WTC11 (cell line): ENCODE measurements at regions not wholly inside any gene's neighbourhood (a gene's known extent, or its start where the extent isn't known, plus 50 kb on each side); places are given as distances from the start of the nearest gene placed in this dataset.

ENCODE experiments used
- ATAC-seq: fragments of 200-7000 bp; cut with Tn5 transposase; 2 replicates; pipeline ENCODE4 v1.10.0; 2021; ENCODE audit warnings: mild to moderate bottlenecking, moderate library complexity
- CTCF ChIA-PET: fragments of 300-600 bp; sonication (Branson Sonifier 250); formaldehyde crosslinking; loops from one replicate; lab custom pipeline; 2021; ENCODE audit warnings: antibody characterized with exemption; lab: Charles Lee
- POLR2A ChIA-PET: fragments of 350-600 bp; sonication (Branson Sonifier 250); formaldehyde crosslinking; loops from one replicate; lab custom pipeline; 2021; ENCODE audit warnings: antibody characterized with exemption; lab: Charles Lee
- DNase-seq: peaks from one replicate; pipeline ENCODE4 v3.0.0; 2021; ENCODE audit warnings: low spot score
- H3K27ac Mint-ChIP-seq: 2 replicates; pipeline ENCODE4 v1.8.0; 2021; ENCODE audit warnings: mixed read lengths
- H3K27me3 Mint-ChIP-seq: 2 replicates; pipeline ENCODE4 v1.8.0; 2021; ENCODE audit warnings: low read depth, mild to moderate bottlenecking, moderate library complexity, mixed read lengths
- H3K36me3 Mint-ChIP-seq: 2 replicates; pipeline ENCODE4 v1.8.0; 2021; ENCODE audit warnings: mixed read lengths
- H3K4me1 Mint-ChIP-seq: 2 replicates; pipeline ENCODE4 v1.8.0; 2022; ENCODE audit warnings: mixed read lengths
- H3K4me3 Mint-ChIP-seq: 2 replicates; pipeline ENCODE4 v1.8.0; 2021; ENCODE audit warnings: mild to moderate bottlenecking, moderate library complexity, mixed read lengths
- H3K9me3 Mint-ChIP-seq: 2 replicates; pipeline ENCODE4 v1.8.0; 2021; ENCODE audit warnings: mixed read lengths
- ARID4B ChIP-seq: sonication (generic); formaldehyde crosslinking; IDR thresholded peaks from 2 replicates; pipeline ENCODE4 v1.8.0; 2023; ENCODE audit warnings: missing genetic modification reagents, mild to moderate bottlenecking, borderline replicate concordance
- ATF1 ChIP-seq: sonication (generic); formaldehyde crosslinking; IDR thresholded peaks from 2 replicates; pipeline ENCODE4 v1.8.1; 2023; ENCODE audit warnings: mild to moderate bottlenecking, moderate library complexity, missing genetic modification reagents
- CBFB ChIP-seq: sonication (generic); formaldehyde crosslinking; IDR thresholded peaks from 2 replicates; pipeline ENCODE4 v1.8.1; 2022; ENCODE audit warnings: mild to moderate bottlenecking, low read depth, missing genetic modification reagents
- CREB1 ChIP-seq: sonication (generic); formaldehyde crosslinking; IDR thresholded peaks from 2 replicates; pipeline ENCODE4 v1.8.0; 2023; ENCODE audit warnings: mild to moderate bottlenecking, missing genetic modification reagents
- CREM ChIP-seq: sonication (generic); formaldehyde crosslinking; IDR thresholded peaks from 2 replicates; pipeline ENCODE4 v1.8.1; 2022; ENCODE audit warnings: mild to moderate bottlenecking, missing genetic modification reagents, moderate library complexity
- ETV6 ChIP-seq: sonication (generic); formaldehyde crosslinking; IDR thresholded peaks from 2 replicates; pipeline ENCODE4 v1.8.1; 2022; ENCODE audit warnings: mild to moderate bottlenecking, missing genetic modification reagents
- IRF1 ChIP-seq: sonication (generic); formaldehyde crosslinking; IDR thresholded peaks from 2 replicates; pipeline ENCODE4 v1.8.0; 2023; ENCODE audit warnings: missing genetic modification reagents
- IRF2 ChIP-seq: sonication (generic); formaldehyde crosslinking; IDR thresholded peaks from 2 replicates; pipeline ENCODE4 v1.8.0; 2022; ENCODE audit warnings: low read depth, missing genetic modification reagents, borderline replicate concordance
- JUN ChIP-seq: sonication (generic); formaldehyde crosslinking; IDR thresholded peaks from 2 replicates; pipeline ENCODE4 v1.8.0; 2023; ENCODE audit warnings: mild to moderate bottlenecking, missing genetic modification reagents
- NR3C1 ChIP-seq: sonication (generic); formaldehyde crosslinking; conservative IDR thresholded peaks from 2 replicates; pipeline ENCODE4 v1.8.1; 2023; ENCODE audit warnings: low read depth, mild to moderate bottlenecking, missing genetic modification reagents
- PRRX2 ChIP-seq: fragments of 250-450 bp; sonication (Bioruptor Pico); IDR thresholded peaks from 2 replicates; pipeline ENCODE4 v1.8.0; 2021; ENCODE audit warnings: mild to moderate bottlenecking
- RORB ChIP-seq: fragments of 250-450 bp; sonication (Bioruptor Pico); IDR thresholded peaks from 2 replicates; pipeline ENCODE4 v1.9.0; 2021; ENCODE audit warnings: mild to moderate bottlenecking
- STAT6 ChIP-seq: sonication (generic); formaldehyde crosslinking; conservative IDR thresholded peaks from 2 replicates; pipeline ENCODE4 v1.8.1; 2023; ENCODE audit warnings: mild to moderate bottlenecking, low read depth, missing genetic modification reagents, moderate library complexity
- TEAD1 ChIP-seq: sonication (generic); formaldehyde crosslinking; IDR thresholded peaks from 2 replicates; pipeline ENCODE4 v1.8.0; 2022; ENCODE audit warnings: mild to moderate bottlenecking, missing genetic modification reagents
- ZBTB21 ChIP-seq: sonication (generic); formaldehyde crosslinking; IDR thresholded peaks from 2 replicates; pipeline ENCODE4 v1.8.1; 2023; ENCODE audit warnings: mild to moderate bottlenecking, missing genetic modification reagents, borderline replicate concordance
- ZMAT4 ChIP-seq: fragments of 250-450 bp; sonication (Bioruptor Pico); IDR thresholded peaks from 2 replicates; pipeline ENCODE4 v1.9.0; 2021; ENCODE audit warnings: mild to moderate bottlenecking
- ZNF263 ChIP-seq: sonication (generic); formaldehyde crosslinking; IDR thresholded peaks from 2 replicates; pipeline ENCODE4 v1.8.1; 2022; ENCODE audit warnings: low read depth, mild to moderate bottlenecking, moderate library complexity, missing genetic modification reagents
- ZNF317 ChIP-seq: sonication (generic); formaldehyde crosslinking; IDR thresholded peaks from 2 replicates; pipeline ENCODE4 v1.8.1; 2023; ENCODE audit warnings: low read depth, mild to moderate bottlenecking, moderate library complexity, missing genetic modification reagents, borderline replicate concordance
- ZNF532 ChIP-seq: fragments of 250-450 bp; sonication (Bioruptor Pico); IDR thresholded peaks from 2 replicates; pipeline ENCODE4 v1.9.0; 2021; ENCODE audit warnings: mild to moderate bottlenecking, borderline replicate concordance

- H3K27ac Mint-ChIP-seq, result no peak overlapping the region
- no peak overlapping the region for H3K4me3 Mint-ChIP-seq
- ATAC-seq (no peak), DNase-seq (no peak)
- H3K36me3 Mint-ChIP-seq, result no peaks in the 10 kb centered on the region; the same call in 1 of the 2 replicates
- ChIA-PET POLR2A (no interaction called here), CTCF (no interaction called here)
- H3K27me3 Mint-ChIP-seq, result no peaks in the 10 kb centered on the region
- TF ChIP-seq ZNF532 (CRISPR knock-in tag), result no peak
- no peak for TF ChIP-seq CBFB (CRISPR knock-in tag)
- no peak for TF ChIP-seq CREM
- no peak for TF ChIP-seq STAT6
- TF ChIP-seq ZNF317 (CRISPR knock-in tag), result no peak
- no peak for TF ChIP-seq ZNF263 (CRISPR knock-in tag)
- no peak for TF ChIP-seq RORB
- no peak for TF ChIP-seq ETV6 (CRISPR knock-in tag)
- no peak for TF ChIP-seq JUN (CRISPR knock-in tag)
- TF ChIP-seq PRRX2 (CRISPR knock-in tag), result no peak
- TF ChIP-seq ATF1, result no peak
- TF ChIP-seq TEAD1 (CRISPR knock-in tag), result no peak
- no peak for TF ChIP-seq NR3C1 (CRISPR knock-in tag)
- no peak for TF ChIP-seq ZBTB21 (CRISPR knock-in tag)
- no peak for TF ChIP-seq ARID4B (CRISPR knock-in tag)
- no peak for TF ChIP-seq IRF2 (CRISPR knock-in tag)
- peaks cover 7% of the 10 kb centered on the region for H3K9me3 Mint-ChIP-seq
- no peaks in the 10 kb centered on the region for H3K4me1 Mint-ChIP-seq
Observed at GRCh38 chr1:72781038-72781437, 498.7 kb upstream of the NEGR1 start.

GRCh38 chr1:72780212-72780611 is 497.9 kb upstream of the NEGR1 start:
- H3K27ac Mint-ChIP-seq, result no peak overlapping the region
- ChIA-PET CTCF (no interaction called here), POLR2A (no interaction called here)
- H3K36me3 Mint-ChIP-seq, result no peaks in the 10 kb centered on the region; the same call in 1 of the 2 replicates
- no peak overlapping the region for H3K4me3 Mint-ChIP-seq
- no peaks in the 10 kb centered on the region for H3K27me3 Mint-ChIP-seq
- no peaks in the 10 kb centered on the region for H3K4me1 Mint-ChIP-seq
- H3K9me3 Mint-ChIP-seq, result peaks cover 7% of the 10 kb centered on the region
- no peak for ATAC-seq
- DNase-seq, result no peak
- TF ChIP-seq CREB1 (CRISPR knock-in tag) (no peak), ZMAT4 (CRISPR knock-in tag) (no peak), ZNF532 (CRISPR knock-in tag) (no peak), IRF1 (no peak)
